ENCODE measurements at regions not wholly inside any gene's neighbourhood (a gene's known extent, or its start where the extent isn't known, plus 50 kb on each side); places are given as distances from the start of the nearest gene placed in this dataset.
A peak's percentile ranks its signal among the peaks of the same experiment; 100 is the strongest.

DNA sequence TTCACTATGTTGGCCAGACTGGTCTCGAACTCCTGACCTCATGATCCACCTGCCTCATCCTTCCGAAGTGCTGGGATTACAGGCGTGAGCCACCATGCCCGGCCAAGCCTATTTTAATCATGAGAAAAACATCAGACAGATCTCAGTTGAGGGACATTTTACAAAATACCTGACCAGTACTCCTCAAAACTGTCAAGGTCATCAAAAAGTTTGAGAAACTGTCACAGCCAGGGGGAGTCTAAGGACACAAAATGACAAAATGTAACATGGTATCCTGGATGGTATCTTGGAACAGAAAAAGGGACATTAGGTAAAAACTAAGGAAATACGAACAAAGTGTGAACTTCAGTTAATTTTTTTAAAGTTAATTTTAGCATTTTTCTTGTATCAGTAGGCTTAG is 219.8 kb upstream of the PPP1R3A start:
- H4K20me1 ChIP-seq (ENCODE audit: control insufficient read depth, extremely low read depth, insufficient read depth, low read length), result no peaks in the 10 kb centered on the region
- H3K9me3 ChIP-seq (ENCODE audit: control insufficient read depth, insufficient read depth, low read depth, low read length), result no peaks in the 10 kb centered on the region
- no peaks in the 10 kb centered on the region for H3K36me3 ChIP-seq (ENCODE audit: control insufficient read depth, insufficient read depth, low read length)
- no peaks in the 10 kb centered on the region for H3K27me3 ChIP-seq (ENCODE audit: control insufficient read depth, insufficient read depth, low read length)
- no peak for TF ChIP-seq EZH2 (IDR thresholded peaks at IDR 0.05; ENCODE audit: low read length, missing control alignments)
- TF ChIP-seq, protein P1, sequence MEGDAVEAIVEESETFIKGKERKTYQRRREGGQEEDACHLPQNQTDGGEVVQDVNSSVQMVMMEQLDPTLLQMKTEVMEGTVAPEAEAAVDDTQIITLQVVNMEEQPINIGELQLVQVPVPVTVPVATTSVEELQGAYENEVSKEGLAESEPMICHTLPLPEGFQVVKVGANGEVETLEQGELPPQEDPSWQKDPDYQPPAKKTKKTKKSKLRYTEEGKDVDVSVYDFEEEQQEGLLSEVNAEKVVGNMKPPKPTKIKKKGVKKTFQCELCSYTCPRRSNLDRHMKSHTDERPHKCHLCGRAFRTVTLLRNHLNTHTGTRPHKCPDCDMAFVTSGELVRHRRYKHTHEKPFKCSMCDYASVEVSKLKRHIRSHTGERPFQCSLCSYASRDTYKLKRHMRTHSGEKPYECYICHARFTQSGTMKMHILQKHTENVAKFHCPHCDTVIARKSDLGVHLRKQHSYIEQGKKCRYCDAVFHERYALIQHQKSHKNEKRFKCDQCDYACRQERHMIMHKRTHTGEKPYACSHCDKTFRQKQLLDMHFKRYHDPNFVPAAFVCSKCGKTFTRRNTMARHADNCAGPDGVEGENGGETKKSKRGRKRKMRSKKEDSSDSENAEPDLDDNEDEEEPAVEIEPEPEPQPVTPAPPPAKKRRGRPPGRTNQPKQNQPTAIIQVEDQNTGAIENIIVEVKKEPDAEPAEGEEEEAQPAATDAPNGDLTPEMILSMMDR (conservative IDR thresholded peaks at IDR 0.05 in 1 of 2, IDR thresholded peaks at IDR 0.05 in 1 of 2; ENCODE audit: low read depth in 1 of 2, low read length in 2 of 2), result no peak
- H3K4me3 ChIP-seq (replicated peaks in 1 of 4; ENCODE audit: control extremely low read depth in 1 of 4, insufficient read depth in 1 of 4, low read depth in 3 of 4, low read length in 4 of 4), result no peak overlapping the region
- no peaks in the 10 kb centered on the region for H3K4me1 ChIP-seq (ENCODE audit: control insufficient read depth, extremely low read depth, insufficient read depth, low read length)
- no peak overlapping the region for H3K27ac ChIP-seq (ENCODE audit: insufficient read depth, low read length)
- DNase-seq (ENCODE audit: low read depth in 2 of 2), result no peak
- no peak overlapping the region for H3K4me2 ChIP-seq (ENCODE audit: extremely low read depth, insufficient read depth, low read length)
- H3K9ac ChIP-seq (ENCODE audit: insufficient read depth, low read length), result no peak overlapping the region
- no peak overlapping the region for H2AFZ ChIP-seq (ENCODE audit: low read length)
- no peaks in the 10 kb centered on the region for H3K79me2 ChIP-seq (ENCODE audit: control insufficient read depth, insufficient read depth, low read length)

DNA sequence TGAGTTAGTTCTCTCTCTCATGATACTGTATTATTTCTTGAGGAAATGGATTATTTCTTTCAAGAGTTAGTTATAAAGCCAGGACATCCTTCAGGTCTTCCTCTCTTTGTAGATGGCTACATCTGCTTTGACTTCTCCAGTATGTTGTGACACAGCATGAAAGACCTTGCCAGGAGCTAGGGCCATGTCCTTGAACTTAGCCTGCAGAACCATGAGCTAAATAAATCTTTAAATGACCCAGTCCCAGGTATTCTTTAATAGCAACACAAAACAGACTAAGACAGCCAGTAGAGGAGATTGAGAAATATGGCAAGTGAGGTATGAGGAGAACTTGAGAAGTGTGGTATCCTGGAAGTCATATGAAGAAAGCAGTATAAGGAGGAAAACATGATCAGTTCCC is 214.9 kb upstream of the PPP1R3A start:
- Histone ChIP-seq H2AFZ (ENCODE audit: low read length) (no peak overlapping the region), H3K4me3 (replicated peaks in 1 of 4; ENCODE audit: control extremely low read depth in 1 of 4, insufficient read depth in 1 of 4, low read depth in 3 of 4, low read length in 4 of 4) (no peak overlapping the region), H3K36me3 (ENCODE audit: control insufficient read depth, insufficient read depth, low read length) (no peaks in the 10 kb centered on the region), H3K9ac (ENCODE audit: insufficient read depth, low read length) (no peak overlapping the region), H4K20me1 (ENCODE audit: control insufficient read depth, extremely low read depth, insufficient read depth, low read length) (no peaks in the 10 kb centered on the region), H3K4me1 (ENCODE audit: control insufficient read depth, extremely low read depth, insufficient read depth, low read length) (no peaks in the 10 kb centered on the region), H3K27me3 (ENCODE audit: control insufficient read depth, insufficient read depth, low read length) (no peaks in the 10 kb centered on the region), H3K79me2 (ENCODE audit: control insufficient read depth, insufficient read depth, low read length) (no peaks in the 10 kb centered on the region), H3K27ac (ENCODE audit: insufficient read depth, low read length) (no peak overlapping the region), H3K4me2 (ENCODE audit: extremely low read depth, insufficient read depth, low read length) (no peak overlapping the region), H3K9me3 (ENCODE audit: control insufficient read depth, insufficient read depth, low read depth, low read length) (no peaks in the 10 kb centered on the region)
- no peak for TF ChIP-seq EZH2 (IDR thresholded peaks at IDR 0.05; ENCODE audit: low read length, missing control alignments)
- TF ChIP-seq, protein P1 (conservative IDR thresholded peaks at IDR 0.05 in 1 of 2, IDR thresholded peaks at IDR 0.05 in 1 of 2; ENCODE audit: low read depth in 1 of 2, low read length in 2 of 2), result no peak
- DNase-seq (ENCODE audit: low read depth in 2 of 2), result no peak

DNA sequence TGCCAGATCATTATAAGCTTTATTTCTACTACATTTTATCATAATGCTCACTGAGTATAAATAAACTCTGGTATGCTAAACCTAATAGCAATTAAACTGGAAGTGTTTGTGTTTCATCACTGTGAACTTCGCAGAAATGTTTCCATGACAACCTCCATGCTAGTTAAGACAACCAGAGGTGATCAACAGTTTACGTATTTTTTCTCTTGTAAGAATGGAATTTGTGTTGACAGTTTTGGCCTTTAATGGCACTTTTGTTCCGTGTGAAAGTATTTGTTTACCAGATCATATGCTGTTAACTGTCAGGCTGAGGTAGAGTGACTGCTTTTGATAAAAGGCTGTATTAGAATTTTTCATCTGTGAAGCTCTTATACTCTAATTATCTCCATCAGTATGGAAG is 212.1 kb upstream of the PPP1R3A start:
- Histone ChIP-seq H3K4me2 (ENCODE audit: extremely low read depth, insufficient read depth, low read length) (no peak overlapping the region), H3K36me3 (ENCODE audit: control insufficient read depth, insufficient read depth, low read length) (no peaks in the 10 kb centered on the region), H3K27me3 (ENCODE audit: control insufficient read depth, insufficient read depth, low read length) (no peaks in the 10 kb centered on the region), H3K9me3 (ENCODE audit: control insufficient read depth, insufficient read depth, low read depth, low read length) (no peaks in the 10 kb centered on the region), H2AFZ (ENCODE audit: low read length) (no peak overlapping the region), H4K20me1 (ENCODE audit: control insufficient read depth, extremely low read depth, insufficient read depth, low read length) (no peaks in the 10 kb centered on the region), H3K9ac (ENCODE audit: insufficient read depth, low read length) (no peak overlapping the region), H3K4me1 (ENCODE audit: control insufficient read depth, extremely low read depth, insufficient read depth, low read length) (no peaks in the 10 kb centered on the region), H3K4me3 (replicated peaks in 1 of 4; ENCODE audit: control extremely low read depth in 1 of 4, insufficient read depth in 1 of 4, low read depth in 3 of 4, low read length in 4 of 4) (no peak overlapping the region), H3K79me2 (ENCODE audit: control insufficient read depth, insufficient read depth, low read length) (no peaks in the 10 kb centered on the region), H3K27ac (ENCODE audit: insufficient read depth, low read length) (no peak overlapping the region)
- no peak for TF ChIP-seq EZH2 (IDR thresholded peaks at IDR 0.05; ENCODE audit: low read length, missing control alignments)
- TF ChIP-seq, protein P1 (conservative IDR thresholded peaks at IDR 0.05 in 1 of 2, IDR thresholded peaks at IDR 0.05 in 1 of 2; ENCODE audit: low read depth in 1 of 2, low read length in 2 of 2), result no peak
- DNase-seq (ENCODE audit: low read depth in 2 of 2), result peak; percentile 6 to 8
